Loucy (cell line): ENCODE measurements at regions not wholly inside any gene's neighbourhood (a gene's known extent, or its start where the extent isn't known, plus 50 kb on each side); places are given as distances from the start of the nearest gene placed in this dataset.

Experiments
- H2AFZ ChIP-seq: fragments of 200-600 bp; sonication (generic); 2 replicates; pipeline ENCODE4 v1.6.0; 2016; ENCODE audit warnings: antibody characterized with exemption, mild to moderate bottlenecking, low read length, moderate library complexity
- H3F3A ChIP-seq: fragments of 200-600 bp; 2 replicates; pipeline ENCODE4 v1.6.0; 2016; ENCODE audit warnings: antibody characterized with exemption, low read depth, mild to moderate bottlenecking
- H3K27me3 ChIP-seq: fragments of 200-600 bp; sonication (generic); 2 replicates; pipeline ENCODE4 v1.6.1; 2014; ENCODE audit warnings: low read length, mild to moderate bottlenecking; ENCODE audit not compliant: insufficient read depth, poor library complexity, severe bottlenecking
- H3K36me3 ChIP-seq: fragments of 200-600 bp; sonication (generic); 2 replicates; pipeline ENCODE4 v1.6.1; 2016; ENCODE audit warnings: low read length; ENCODE audit not compliant: insufficient read depth
- H3K4me1 ChIP-seq: fragments of 200-600 bp; sonication (generic); 2 replicates; pipeline ENCODE4 v1.5.1; 2014; ENCODE audit warnings: low read length, mild to moderate bottlenecking; ENCODE audit not compliant: insufficient read depth, poor library complexity, severe bottlenecking
- H3K4me2 ChIP-seq: fragments of 200-600 bp; sonication (generic); 2 replicates; pipeline ENCODE4 v1.6.0; 2014; ENCODE audit warnings: antibody characterized with exemption, low read length, low read depth, mild to moderate bottlenecking; ENCODE audit not compliant: poor library complexity, severe bottlenecking
- H3K4me3 ChIP-seq: fragments of 200-600 bp; sonication (generic); 2 replicates; pipeline ENCODE4 v1.5.1; 2014; ENCODE audit warnings: low read length, mild to moderate bottlenecking, mixed read lengths; ENCODE audit not compliant: poor library complexity, severe bottlenecking
- H3K79me2 ChIP-seq: fragments of 200-600 bp; sonication (generic); 2 replicates; pipeline ENCODE4 v1.6.1; 2014; ENCODE audit warnings: low read length; ENCODE audit not compliant: insufficient read depth
- H3K9ac ChIP-seq: fragments of 200-600 bp; sonication (generic); 2 replicates; pipeline ENCODE4 v1.6.0; 2014; ENCODE audit warnings: mild to moderate bottlenecking, low read depth, low read length, moderate library complexity; ENCODE audit not compliant: poor library complexity, severe bottlenecking
- H3K9me2 ChIP-seq: fragments of 200-600 bp; sonication (generic); replicated peaks from 2 replicates; pipeline ENCODE4 v1.6.1; 2016; ENCODE audit warnings: low read depth, low read length, mixed read lengths
- H3K9me3 ChIP-seq: fragments of 200-600 bp; sonication (generic); 2 replicates; pipeline ENCODE4 v1.6.1; 2014; ENCODE audit warnings: mild to moderate bottlenecking, antibody characterized with exemption, low read length, low read depth; ENCODE audit not compliant: insufficient read depth
- H4K20me1 ChIP-seq: fragments of 200-600 bp; sonication (generic); 2 replicates; pipeline ENCODE4 v1.6.0; 2014; ENCODE audit warnings: antibody characterized with exemption, low read length, mild to moderate bottlenecking; ENCODE audit not compliant: insufficient read depth, poor library complexity, severe bottlenecking
- CTCF ChIP-seq: fragments of 200-600 bp; sonication (generic); conservative IDR thresholded peaks from 2 replicates; pipeline ENCODE4 v1.5.1; 2014; ENCODE audit warnings: mild to moderate bottlenecking, antibody characterized with exemption, low read length
- EZH2phosphoT487 ChIP-seq: fragments of 200-600 bp; IDR thresholded peaks from 2 replicates; pipeline ENCODE4 v1.6.1; 2018; ENCODE audit warnings: antibody characterized with exemption, mild to moderate bottlenecking, moderate library complexity, borderline replicate concordance

- Histone ChIP-seq H2AFZ (no peak overlapping the region), H3K4me1 (peaks cover 3% of the 10 kb centered on the region), H3K36me3 (no peaks in the 10 kb centered on the region), H3K4me2 (no peak overlapping the region), H3K9ac (no peak overlapping the region), H3K9me3 (no peaks in the 10 kb centered on the region), H4K20me1 (no peaks in the 10 kb centered on the region), H3K27me3 (no peaks in the 10 kb centered on the region), H3K4me3 (no peak overlapping the region), H3K79me2 (no peaks in the 10 kb centered on the region), H3K9me2 (no peaks in the 10 kb centered on the region), H3F3A (no peaks in the 10 kb centered on the region)
- TF ChIP-seq CTCF = no peak
- no peak for TF ChIP-seq EZH2phosphoT487
These were observed 458.7 kb downstream of the EBF1 start for GRCh38 chr5:158641016-158641415.

- TF ChIP-seq EZH2phosphoT487 = no peak
- no peak for TF ChIP-seq CTCF
- Histone ChIP-seq H3K27me3 (no peaks in the 10 kb centered on the region), H4K20me1 (no peaks in the 10 kb centered on the region), H3K4me1 (peaks cover 3% of the 10 kb centered on the region), H3K79me2 (no peaks in the 10 kb centered on the region), H3K9me3 (no peaks in the 10 kb centered on the region), H3K4me3 (no peak overlapping the region), H2AFZ (no peak overlapping the region), H3K36me3 (no peaks in the 10 kb centered on the region), H3F3A (no peaks in the 10 kb centered on the region), H3K4me2 (no peak overlapping the region), H3K9me2 (no peaks in the 10 kb centered on the region), H3K9ac (no peak overlapping the region)
These were observed 459.1 kb downstream of the EBF1 start for GRCh38 chr5:158640593-158640980.

- Histone ChIP-seq H3K9ac (no peak overlapping the region), H3K79me2 (no peaks in the 10 kb centered on the region), H2AFZ (no peak overlapping the region), H3K36me3 (no peaks in the 10 kb centered on the region), H3K4me2 (no peak overlapping the region), H3F3A (no peaks in the 10 kb centered on the region), H3K4me3 (no peak overlapping the region), H3K27me3 (no peaks in the 10 kb centered on the region), H4K20me1 (no peaks in the 10 kb centered on the region), H3K4me1 (peaks cover 3% of the 10 kb centered on the region), H3K9me3 (no peaks in the 10 kb centered on the region), H3K9me2 (no peaks in the 10 kb centered on the region)
- TF ChIP-seq CTCF = no peak
- no peak for TF ChIP-seq EZH2phosphoT487
These were observed 459.7 kb downstream of the EBF1 start for GRCh38 chr5:158639881-158640592.
